GM21723 (cell line): ENCODE measurements at regions not wholly inside any gene's neighbourhood (a gene's known extent, or its start where the extent isn't known, plus 50 kb on each side); places are given as distances from the start of the nearest gene placed in this dataset.

Experiments used
- ATAC-seq: cut with Tn5 transposase; IDR thresholded peaks from one replicate; pipeline ENCODE4 v1.9.1; 2021; ENCODE audit warnings: mild to moderate bottlenecking, moderate library complexity; ENCODE audit not compliant: unreplicated experiment

GRCh38 chr1:78792756-78793155 is 143.1 kb downstream of the IFI44 start:
- ATAC-seq, result no peak

- ATAC-seq, result peak; percentile 60
Observed at GRCh38 chr1:78797108-78797781, 147.6 kb downstream of the IFI44 start.

GRCh38 chr1:78799926-78800325 is 150.3 kb downstream of the IFI44 start:
- no peak for ATAC-seq

GRCh38 chr1:78814176-78814575 is 164.5 kb downstream of the IFI44 start:
- ATAC-seq, result no peak

- no peak for ATAC-seq
Observed at GRCh38 chr1:78825561-78825960, 175.9 kb downstream of the IFI44 start.

- ATAC-seq, result no peak
Observed at GRCh38 chr1:78829644-78830043, 176.9 kb downstream of the ADGRL4 start.

GRCh38 chr1:78830321-78830720 is 176.2 kb downstream of the ADGRL4 start:
- no peak for ATAC-seq

- no peak for ATAC-seq
Observed at GRCh38 chr1:78831731-78832360, 174.7 kb downstream of the ADGRL4 start.

GRCh38 chr1:78833491-78833890 is 173.0 kb downstream of the ADGRL4 start:
- ATAC-seq, result no peak

- ATAC-seq, result no peak
Observed at GRCh38 chr1:78834201-78834741, 172.3 kb downstream of the ADGRL4 start.

- no peak for ATAC-seq
Observed at GRCh38 chr1:78836726-78837125, 169.8 kb downstream of the ADGRL4 start.

GRCh38 chr1:78839704-78840277 is 166.7 kb downstream of the ADGRL4 start:
- ATAC-seq, result peak; percentile 67
